22Rv1 (cell line): ENCODE measurements at regions not wholly inside any gene's neighbourhood (a gene's known extent, or its start where the extent isn't known, plus 50 kb on each side); places are given as distances from the start of the nearest gene placed in this dataset.

ENCODE experiments used
- CTCF ChIP-seq: fragments of 450-650 bp; IDR thresholded peaks from 2 replicates; pipeline ENCODE4 v1.5.1; 2017; ENCODE audit warnings: mild to moderate bottlenecking
- ZFX ChIP-seq: fragments of 450-650 bp; IDR thresholded peaks from 2 replicates; pipeline ENCODE4 v1.6.1; 2017; ENCODE audit warnings: antibody characterized with exemption, borderline replicate concordance

GRCh38 chr16:49097964-49098363 lies 183.7 kb downstream of the CBLN1 start:
- TF ChIP-seq CTCF, result no peak
- no peak for TF ChIP-seq ZFX
